ENCODE measurements at regions not wholly inside any gene's neighbourhood (a gene's known extent, or its start where the extent isn't known, plus 50 kb on each side); places are given as distances from the start of the nearest gene placed in this dataset.

GRCh38 chr14:87696485-87696884, 296.5 kb downstream of the GALC start:
- H3K4me3 ChIP-seq (ENCODE audit: low read length), result no peak overlapping the region
- 31% methylated on average over 1 of the region's 1 CpG for whole genome bisulfite sequencing (ENCODE audit: insufficient coverage)
- DNase-seq (no peak), ATAC-seq (no peak)
- no peaks in the 10 kb centered on the region for H3K27me3 Mint-ChIP-seq (ENCODE audit: low read depth in 2 of 2)
- H3K27ac Mint-ChIP-seq, result no peak overlapping the region
- TF ChIP-seq CTCF (IDR thresholded peaks at IDR 0.05), result no peak
- no peaks in the 10 kb centered on the region for H3K4me1 Mint-ChIP-seq
- H3K4me3 Mint-ChIP-seq, result no peak overlapping the region
- intact Hi-C loops (cut with micrococcal nuclease), result no loop called here
- H3K36me3 Mint-ChIP-seq, result no peaks in the 10 kb centered on the region
- H3K36me3 ChIP-seq (ENCODE audit: control insufficient read depth, insufficient read depth, low read length), result no peaks in the 10 kb centered on the region
- no peaks in the 10 kb centered on the region for H3K27me3 ChIP-seq (ENCODE audit: control insufficient read depth, insufficient read depth, low read length)
- no peaks in the 10 kb centered on the region for H3K9me3 ChIP-seq (ENCODE audit: control insufficient read depth, insufficient read depth, low read length)
- peaks cover 0 to 5% of the 10 kb centered on the region in 2 donors for H3K9me3 Mint-ChIP-seq
- H3K4me1 ChIP-seq (ENCODE audit: control insufficient read depth, insufficient read depth, low read length), result no peaks in the 10 kb centered on the region
- H3K27ac ChIP-seq (ENCODE audit: low read length), result no peak overlapping the region

GRCh38 chr14:87691042-87691881, 301.7 kb downstream of the GALC start:
- H3K27me3 ChIP-seq (ENCODE audit: control insufficient read depth, insufficient read depth, low read length), result no peaks in the 10 kb centered on the region
- Mint-ChIP-seq H3K27ac (no peak overlapping the region), H3K36me3 (no peaks in the 10 kb centered on the region), H3K9me3 (peaks cover 0 to 5% of the 10 kb centered on the region in 2 donors), H3K27me3 (ENCODE audit: low read depth in 2 of 2) (no peaks in the 10 kb centered on the region), H3K4me3 (no peak overlapping the region), H3K4me1 (no peaks in the 10 kb centered on the region)
- no peak for DNase-seq
- intact Hi-C loops (cut with micrococcal nuclease), result no loop called here
- no peak for ATAC-seq
- TF ChIP-seq CTCF (IDR thresholded peaks at IDR 0.05), result no peak
- no peaks in the 10 kb centered on the region for H3K4me1 ChIP-seq (ENCODE audit: control insufficient read depth, insufficient read depth, low read length)
- H3K9me3 ChIP-seq (ENCODE audit: control insufficient read depth, insufficient read depth, low read length), result no peaks in the 10 kb centered on the region
- H3K36me3 ChIP-seq (ENCODE audit: control insufficient read depth, insufficient read depth, low read length), result no peaks in the 10 kb centered on the region
- H3K4me3 ChIP-seq (ENCODE audit: low read length), result no peak overlapping the region
- no peak overlapping the region for H3K27ac ChIP-seq (ENCODE audit: low read length)
- WGBS (ENCODE audit: insufficient coverage), result 82% methylated on average over 13 of the region's 15 CpGs

- H3K27me3 Mint-ChIP-seq (ENCODE audit: low read depth in 2 of 2), result no peaks in the 10 kb centered on the region
- H3K36me3 Mint-ChIP-seq, result no peaks in the 10 kb centered on the region
- 33% methylated on average over 3 of the region's 3 CpGs for WGBS (ENCODE audit: insufficient coverage)
- ATAC-seq (no peak), DNase-seq (no peak)
- peaks cover 0 to 5% of the 10 kb centered on the region in 2 donors for H3K9me3 Mint-ChIP-seq
- no peaks in the 10 kb centered on the region for H3K4me1 Mint-ChIP-seq
- Histone ChIP-seq H3K27me3 (ENCODE audit: control insufficient read depth, insufficient read depth, low read length) (no peaks in the 10 kb centered on the region), H3K27ac (ENCODE audit: low read length) (no peak overlapping the region), H3K36me3 (ENCODE audit: control insufficient read depth, insufficient read depth, low read length) (no peaks in the 10 kb centered on the region), H3K4me3 (ENCODE audit: low read length) (no peak overlapping the region), H3K9me3 (ENCODE audit: control insufficient read depth, insufficient read depth, low read length) (no peaks in the 10 kb centered on the region), H3K4me1 (ENCODE audit: control insufficient read depth, insufficient read depth, low read length) (no peaks in the 10 kb centered on the region)
- H3K27ac Mint-ChIP-seq, result no peak overlapping the region
- H3K4me3 Mint-ChIP-seq, result no peak overlapping the region
- no peak for TF ChIP-seq CTCF (IDR thresholded peaks at IDR 0.05)
- intact Hi-C loops (cut with micrococcal nuclease), result no loop called here
These were observed 302.8 kb downstream of the GALC start for GRCh38 chr14:87690076-87690613.
